Cardiac septum (tissue), 1 donor: ENCODE measurements at regions not wholly inside any gene's neighbourhood (a gene's known extent, or its start where the extent isn't known, plus 50 kb on each side); places are given as distances from the start of the nearest gene placed in this dataset.

Experiments
- DNase-seq: peaks from one replicate; pipeline ENCODE4 v3.0.0-alpha.2; 2020; ENCODE audit warnings: low spot score
- intact Hi-C: fragments of 100-400 bp; cut with DNase I; formaldehyde crosslinking; loops from one replicate; pipeline ENCODE4 v1.14.0; 2022
- donor health status: DM: no; HTN: no; CAD: no.

DNA sequence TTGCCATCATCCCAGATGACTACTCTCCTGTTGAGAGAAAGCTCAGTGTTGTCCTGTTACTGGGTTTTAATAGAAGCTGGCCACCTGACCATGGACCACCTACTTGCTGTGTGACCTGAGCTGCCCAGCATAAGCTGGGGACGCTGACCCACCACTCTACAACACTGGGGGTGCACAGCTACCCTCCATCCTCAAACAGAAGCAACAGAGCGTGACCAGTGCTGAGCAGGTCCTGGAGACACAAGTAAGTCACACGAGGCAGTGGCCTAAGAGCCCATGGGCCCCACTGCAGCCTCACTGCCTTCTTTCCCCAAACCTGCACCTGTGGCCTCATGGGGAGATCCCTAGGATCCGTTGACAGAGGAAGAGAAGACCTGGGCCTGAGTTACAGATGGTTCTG, 198.6 kb upstream of the ADARB2 start:
- intact Hi-C loops, result no loop called here
- DNase-seq, result no peak

- no peak for DNase-seq
- intact Hi-C loops, result no loop called here
Observed at GRCh38 chr10:1933215-1933614, 195.9 kb upstream of the ADARB2 start.

- DNase-seq, result no peak
- intact Hi-C loops, result no loop called here
Observed at GRCh38 chr10:1932692-1933094, 195.4 kb upstream of the ADARB2 start.

DNA sequence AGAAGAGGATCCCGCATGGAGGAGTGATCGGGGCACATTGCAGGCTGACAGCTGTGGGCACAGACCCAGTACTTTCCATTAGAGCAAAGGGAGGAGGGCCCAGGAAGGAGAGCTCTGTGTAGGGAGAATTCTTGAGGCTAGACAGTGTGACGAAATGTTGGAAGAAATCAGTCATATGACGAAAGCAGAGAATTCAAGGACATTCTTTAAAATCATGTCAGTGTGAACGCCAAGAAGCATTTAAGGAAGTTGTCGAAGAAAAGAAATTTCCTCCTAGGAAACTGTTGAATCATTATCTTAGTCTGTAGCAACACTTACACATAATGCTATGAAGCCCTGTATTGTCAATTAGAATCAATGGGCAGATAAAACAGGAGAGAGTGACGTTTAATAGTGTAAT, 191.3 kb upstream of the ADARB2 start:
- intact Hi-C loops, result no loop called here
- DNase-seq, result no peak

- no peak for DNase-seq
- intact Hi-C loops, result no loop called here
Observed at GRCh38 chr10:1923998-1924397, 186.7 kb upstream of the ADARB2 start.

DNA sequence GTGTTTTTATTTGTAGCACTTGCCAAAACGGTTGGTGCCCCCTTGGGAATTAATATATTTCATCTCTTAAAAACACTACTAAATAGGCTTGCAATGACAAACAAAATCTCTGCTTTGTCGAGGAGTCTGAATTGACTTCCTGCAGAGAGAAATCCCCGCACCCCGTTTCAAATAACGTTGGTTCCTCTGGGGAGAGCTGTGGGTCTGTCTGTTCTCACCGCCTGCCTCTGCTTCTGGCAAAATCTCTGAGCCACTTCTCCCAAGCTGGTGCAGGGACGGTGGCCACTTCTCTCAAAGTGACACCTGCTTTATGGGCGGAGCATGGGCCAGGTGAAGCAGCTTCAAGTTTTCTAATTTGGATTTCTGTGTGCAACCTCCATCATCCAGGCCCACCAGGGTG, 186.3 kb upstream of the ADARB2 start:
- intact Hi-C loops, result no loop called here
- no peak for DNase-seq

DNA sequence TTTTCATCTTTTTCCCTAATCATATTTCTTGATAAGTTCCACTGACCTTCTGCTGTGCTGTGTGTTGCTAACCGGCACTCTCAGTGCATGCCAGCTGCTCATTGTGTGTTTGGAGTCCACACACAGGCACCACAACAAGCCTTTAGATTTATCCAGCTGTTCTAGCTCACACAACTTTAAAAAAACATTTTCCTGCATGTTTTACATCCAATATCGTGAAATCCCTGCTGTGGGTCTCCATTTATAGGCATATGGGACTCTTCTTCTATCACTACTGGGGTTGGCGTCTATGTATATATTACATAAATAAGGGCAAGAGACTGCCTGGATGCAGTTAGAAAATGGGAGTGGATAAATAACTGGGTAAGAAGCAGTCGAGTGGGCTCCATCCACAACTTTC, 183.6 kb upstream of the ADARB2 start:
- intact Hi-C loops, result no loop called here

GRCh38 chr10:1920127-1920526, 182.8 kb upstream of the ADARB2 start:
- intact Hi-C loops, result no loop called here
- no peak for DNase-seq

More for the DNA sequence above, 183.6 kb upstream of the ADARB2 start:
- DNase-seq, result no peak

DNA sequence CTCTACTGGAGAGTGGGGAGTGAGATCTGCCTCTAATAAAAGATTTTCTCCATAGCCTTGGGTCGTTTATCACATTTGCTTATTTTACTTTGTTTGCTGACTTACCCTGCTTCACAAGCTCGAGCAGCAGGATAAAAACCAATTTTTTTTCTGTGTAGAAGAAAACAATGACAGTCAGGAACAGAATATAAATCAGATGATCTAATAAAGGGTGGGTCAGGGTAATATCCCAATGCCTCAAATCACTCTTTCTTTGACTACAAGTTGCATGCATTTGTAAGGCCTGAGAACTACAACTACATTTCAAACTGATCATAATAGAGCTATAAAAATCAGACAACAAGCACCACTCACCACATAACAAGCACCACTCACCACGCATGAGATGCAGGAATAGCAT, 174.4 kb upstream of the ADARB2 start:
- intact Hi-C loops, result no loop called here
- DNase-seq, result no peak

DNA sequence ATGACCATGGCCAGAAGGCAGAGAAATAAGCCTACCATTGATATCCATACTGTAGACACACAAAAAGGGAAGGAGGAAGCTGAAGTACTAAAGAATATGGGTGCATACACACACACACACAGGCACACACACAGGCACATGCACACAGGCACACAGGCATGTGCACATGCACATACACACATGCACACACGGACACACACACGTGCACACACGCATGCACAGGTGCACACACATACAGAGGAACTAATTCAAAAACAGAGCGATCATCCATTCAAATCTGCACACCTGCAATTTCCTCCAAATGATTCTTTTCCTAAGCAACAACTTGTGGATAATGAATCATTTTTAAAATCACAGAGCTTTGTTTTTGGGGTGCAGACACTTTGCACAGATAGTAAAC, 166.7 kb upstream of the ADARB2 start:
- no peak for DNase-seq
- intact Hi-C loops, result no loop called here

- no peak for DNase-seq
- intact Hi-C loops, result no loop called here
Observed at GRCh38 chr10:1896153-1896552, 158.8 kb upstream of the ADARB2 start.

GRCh38 chr10:1895691-1896090, 158.4 kb upstream of the ADARB2 start:
- no peak for DNase-seq
- intact Hi-C loops, result no loop called here

GRCh38 chr10:1894912-1895311, 157.6 kb upstream of the ADARB2 start:
- intact Hi-C loops, result no loop called here
- DNase-seq, result no peak

DNA sequence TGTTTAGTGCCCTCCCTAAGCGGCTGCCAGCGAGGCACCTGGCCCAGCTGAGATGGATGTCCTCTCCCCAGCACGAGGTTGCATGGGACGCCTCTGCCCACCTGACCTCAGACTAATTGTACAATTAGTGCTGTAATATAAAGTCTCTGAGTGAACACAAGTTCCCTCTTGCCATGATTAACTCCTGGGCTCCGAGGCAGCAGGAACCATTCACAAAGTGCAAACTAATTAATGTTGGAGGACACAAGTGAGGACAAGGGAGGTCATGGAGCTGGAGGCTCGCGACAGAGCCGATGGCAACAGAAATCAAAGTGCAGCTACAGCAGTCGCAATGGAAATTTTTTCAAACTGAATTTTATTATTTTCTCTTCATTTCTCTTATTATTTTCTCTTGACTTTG, 156.6 kb upstream of the ADARB2 start:
- intact Hi-C loops, result no loop called here
- DNase-seq, result no peak

- no peak for DNase-seq
- intact Hi-C loops, result no loop called here
Observed at GRCh38 chr10:1886039-1886438, 148.7 kb upstream of the ADARB2 start.

- intact Hi-C loops, result no loop called here
- no peak for DNase-seq
Observed at GRCh38 chr10:1882728-1883127, 145.4 kb upstream of the ADARB2 start.

GRCh38 chr10:1882180-1882579, 144.9 kb upstream of the ADARB2 start:
- intact Hi-C loops, result no loop called here
- DNase-seq, result no peak

GRCh38 chr10:1881636-1882035, 144.3 kb upstream of the ADARB2 start:
- DNase-seq, result no peak
- intact Hi-C loops, result no loop called here

DNA sequence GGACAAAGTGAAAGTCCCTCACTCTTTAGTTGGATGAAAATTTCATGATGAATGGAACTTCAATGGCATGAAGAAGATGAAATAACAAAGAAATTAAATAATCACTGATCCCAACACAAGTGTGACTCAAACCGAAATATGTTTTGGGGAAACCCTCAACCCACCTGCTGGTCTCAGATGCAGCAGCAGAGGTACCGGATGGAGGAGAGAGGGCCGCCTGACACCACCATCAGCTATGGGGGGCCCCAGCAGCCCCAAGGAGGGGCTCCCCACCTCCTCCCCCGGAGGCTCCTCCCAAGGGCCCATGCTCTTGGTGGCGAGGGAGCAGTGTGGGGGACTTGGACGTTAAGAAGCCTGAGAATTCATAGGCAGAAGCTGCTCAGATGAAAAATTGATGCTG, 137.2 kb upstream of the ADARB2 start:
- intact Hi-C loops, result no loop called here

GRCh38 chr10:1873661-1874315, 136.5 kb upstream of the ADARB2 start:
- no peak for DNase-seq
- intact Hi-C loops, result no loop called here

More for the DNA sequence above, 137.2 kb upstream of the ADARB2 start:
- DNase-seq, result no peak

DNA sequence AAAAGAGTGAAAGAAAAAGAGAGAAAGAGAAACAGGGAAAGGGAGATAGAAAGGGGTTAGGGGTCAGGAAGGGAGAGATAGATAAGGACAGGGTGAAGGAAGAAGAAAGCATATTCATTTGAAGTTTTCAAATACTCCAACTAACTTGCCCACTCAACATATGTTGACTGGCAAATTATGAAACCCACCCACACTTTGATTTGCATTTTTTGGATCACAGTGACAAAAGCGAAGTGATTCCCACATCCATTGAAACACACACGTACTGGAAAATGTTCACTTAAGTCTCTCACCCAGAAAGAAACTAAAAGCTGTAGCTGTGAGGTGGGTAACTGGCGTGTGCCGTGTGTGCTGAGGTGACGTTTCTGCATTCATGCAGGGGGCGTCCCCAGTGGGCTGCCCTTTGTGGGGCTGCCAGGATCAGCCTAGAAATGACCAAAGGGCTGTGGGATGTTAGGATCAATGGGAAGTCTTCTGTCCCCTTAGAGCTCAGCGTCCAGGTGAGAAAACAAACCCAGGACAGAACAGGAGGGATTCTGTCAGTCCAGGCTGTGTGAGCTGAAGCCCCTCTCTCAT, 134.9 kb upstream of the ADARB2 start:
- no peak for DNase-seq
- intact Hi-C loops, result no loop called here

GRCh38 chr10:1870491-1870890, 133.2 kb upstream of the ADARB2 start:
- intact Hi-C loops, result no loop called here
- DNase-seq, result no peak
